ENCODE measurements at regions not wholly inside any gene's neighbourhood (a gene's known extent, or its start where the extent isn't known, plus 50 kb on each side); places are given as distances from the start of the nearest gene placed in this dataset.
A peak's percentile ranks its signal among the peaks of the same experiment; 100 is the strongest.

DNA sequence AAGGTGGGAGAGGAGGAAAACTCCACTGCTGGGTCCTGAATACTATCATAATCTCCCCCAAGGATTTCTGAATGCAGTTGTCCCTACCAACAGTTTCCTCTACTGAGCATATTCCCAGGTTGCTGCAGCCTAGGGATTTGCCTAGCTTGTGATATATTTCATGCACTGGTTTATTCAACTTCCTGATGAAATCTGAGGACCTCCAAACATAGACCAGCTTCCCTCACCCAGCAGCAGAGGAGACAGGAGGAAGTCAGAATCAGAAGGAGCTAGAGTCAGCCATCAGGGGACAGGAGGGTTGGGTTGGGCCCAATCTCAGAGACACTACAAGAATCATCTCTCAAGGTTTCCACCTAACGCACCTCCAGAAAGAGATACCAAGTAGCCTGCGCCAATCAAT lies 138.4 kb upstream of the TOP1 start:
- BruUV-seq (replicated peaks) = no TSS peak
- Mint-ChIP-seq H3K4me1 (ENCODE audit: insufficient read depth, unreplicated experiment) (no peaks in the 10 kb centered on the region), H3K36me3 (ENCODE audit: insufficient read depth, unreplicated experiment) (no peaks in the 10 kb centered on the region), H3K27me3 (ENCODE audit: insufficient read depth, unreplicated experiment) (no peaks in the 10 kb centered on the region), H3K27ac (ENCODE audit: low read depth, unreplicated experiment) (no peak overlapping the region), H3K4me3 (ENCODE audit: unreplicated experiment) (no peak overlapping the region), H3K9me3 (ENCODE audit: unreplicated experiment) (no peaks in the 10 kb centered on the region)
- ChIA-PET CTCF (interaction anchor here (0.6 kb wide), 1 partner anchor 79 kb away, joined by 3 read pairs; no protein-coding TSS in a partner anchor), POLR2A (no interaction called here)
- TF ChIP-seq, protein P1, sequence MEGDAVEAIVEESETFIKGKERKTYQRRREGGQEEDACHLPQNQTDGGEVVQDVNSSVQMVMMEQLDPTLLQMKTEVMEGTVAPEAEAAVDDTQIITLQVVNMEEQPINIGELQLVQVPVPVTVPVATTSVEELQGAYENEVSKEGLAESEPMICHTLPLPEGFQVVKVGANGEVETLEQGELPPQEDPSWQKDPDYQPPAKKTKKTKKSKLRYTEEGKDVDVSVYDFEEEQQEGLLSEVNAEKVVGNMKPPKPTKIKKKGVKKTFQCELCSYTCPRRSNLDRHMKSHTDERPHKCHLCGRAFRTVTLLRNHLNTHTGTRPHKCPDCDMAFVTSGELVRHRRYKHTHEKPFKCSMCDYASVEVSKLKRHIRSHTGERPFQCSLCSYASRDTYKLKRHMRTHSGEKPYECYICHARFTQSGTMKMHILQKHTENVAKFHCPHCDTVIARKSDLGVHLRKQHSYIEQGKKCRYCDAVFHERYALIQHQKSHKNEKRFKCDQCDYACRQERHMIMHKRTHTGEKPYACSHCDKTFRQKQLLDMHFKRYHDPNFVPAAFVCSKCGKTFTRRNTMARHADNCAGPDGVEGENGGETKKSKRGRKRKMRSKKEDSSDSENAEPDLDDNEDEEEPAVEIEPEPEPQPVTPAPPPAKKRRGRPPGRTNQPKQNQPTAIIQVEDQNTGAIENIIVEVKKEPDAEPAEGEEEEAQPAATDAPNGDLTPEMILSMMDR (IDR thresholded peaks at IDR 0.05; ENCODE audit: unreplicated experiment) = no peak
- no peak for DNase-seq (ENCODE audit: unreplicated experiment)
- intact Hi-C loops (cut with micrococcal nuclease) = no loop called here

DNA sequence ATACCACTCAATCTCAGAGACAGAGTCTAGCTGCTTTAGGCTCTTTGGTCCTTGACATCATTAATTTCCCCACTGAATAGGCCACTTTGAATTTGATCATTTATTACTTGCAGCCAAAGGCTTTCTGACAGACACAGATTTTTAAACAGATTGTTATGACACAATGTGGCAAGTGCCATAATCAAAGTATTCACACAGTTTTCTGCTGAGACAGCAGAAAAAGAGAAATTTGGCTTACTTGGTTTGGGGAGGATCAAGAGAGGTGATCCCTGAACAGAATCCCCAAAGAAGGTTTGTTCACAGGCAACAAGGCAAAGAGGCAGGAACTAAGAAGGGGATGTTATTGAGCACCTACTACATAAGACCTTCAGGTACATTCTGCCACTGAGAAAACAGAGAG lies 138.0 kb upstream of the TOP1 start:
- Mint-ChIP-seq H3K9me3 (ENCODE audit: unreplicated experiment) (no peaks in the 10 kb centered on the region), H3K27ac (ENCODE audit: low read depth, unreplicated experiment) (no peak overlapping the region), H3K27me3 (ENCODE audit: insufficient read depth, unreplicated experiment) (no peaks in the 10 kb centered on the region)

DNA sequence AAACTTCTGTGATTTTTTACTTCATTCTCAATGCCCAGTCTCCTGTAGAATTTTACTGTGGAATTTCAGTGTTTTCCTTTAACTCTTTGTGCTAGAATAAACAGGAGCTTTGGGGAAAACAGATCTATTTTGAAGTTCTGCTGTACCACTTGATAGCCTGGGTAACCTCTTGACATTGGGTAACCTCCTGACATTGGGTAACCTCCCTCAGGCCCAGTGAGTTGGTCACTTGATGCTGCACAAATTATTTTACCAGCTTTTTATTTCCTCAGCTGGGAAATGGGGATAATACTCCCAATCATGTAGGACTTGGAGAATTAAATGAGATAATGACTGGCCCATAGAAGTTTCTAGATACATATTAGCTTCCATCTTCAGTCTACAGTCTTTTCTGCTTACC lies 137.3 kb upstream of the TOP1 start:
- Mint-ChIP-seq H3K27ac (ENCODE audit: low read depth, unreplicated experiment) (no peak overlapping the region), H3K4me1 (ENCODE audit: insufficient read depth, unreplicated experiment) (no peaks in the 10 kb centered on the region), H3K4me3 (ENCODE audit: unreplicated experiment) (no peak overlapping the region), H3K27me3 (ENCODE audit: insufficient read depth, unreplicated experiment) (no peaks in the 10 kb centered on the region), H3K9me3 (ENCODE audit: unreplicated experiment) (no peaks in the 10 kb centered on the region), H3K36me3 (ENCODE audit: insufficient read depth, unreplicated experiment) (no peaks in the 10 kb centered on the region)
- BruUV-seq (replicated peaks) = no TSS peak
- intact Hi-C loops (cut with micrococcal nuclease) = no loop called here
- ChIA-PET CTCF (interaction anchor here (0.5 to 0.6 kb wide), 2 partner anchors 148 to 1310 kb away, joined by 3 read pairs; no protein-coding TSS in a partner anchor), POLR2A (no interaction called here)
- DNase-seq (ENCODE audit: unreplicated experiment) = no peak
- TF ChIP-seq, protein P1 (IDR thresholded peaks at IDR 0.05; ENCODE audit: unreplicated experiment) = no peak

More for the DNA sequence above, 138.0 kb upstream of the TOP1 start:
- BruUV-seq (replicated peaks) = no TSS peak
- intact Hi-C loops (cut with micrococcal nuclease) = no loop called here
- no peak for DNase-seq (ENCODE audit: unreplicated experiment)
- H3K4me3 Mint-ChIP-seq (ENCODE audit: unreplicated experiment) = no peak overlapping the region
- TF ChIP-seq, protein P1 (IDR thresholded peaks at IDR 0.05; ENCODE audit: unreplicated experiment) = no peak
- POLR2A ChIA-PET = no interaction called here
- CTCF ChIA-PET = no interaction called here
- no peaks in the 10 kb centered on the region for H3K4me1 Mint-ChIP-seq (ENCODE audit: insufficient read depth, unreplicated experiment)
- H3K36me3 Mint-ChIP-seq (ENCODE audit: insufficient read depth, unreplicated experiment) = no peaks in the 10 kb centered on the region

DNA sequence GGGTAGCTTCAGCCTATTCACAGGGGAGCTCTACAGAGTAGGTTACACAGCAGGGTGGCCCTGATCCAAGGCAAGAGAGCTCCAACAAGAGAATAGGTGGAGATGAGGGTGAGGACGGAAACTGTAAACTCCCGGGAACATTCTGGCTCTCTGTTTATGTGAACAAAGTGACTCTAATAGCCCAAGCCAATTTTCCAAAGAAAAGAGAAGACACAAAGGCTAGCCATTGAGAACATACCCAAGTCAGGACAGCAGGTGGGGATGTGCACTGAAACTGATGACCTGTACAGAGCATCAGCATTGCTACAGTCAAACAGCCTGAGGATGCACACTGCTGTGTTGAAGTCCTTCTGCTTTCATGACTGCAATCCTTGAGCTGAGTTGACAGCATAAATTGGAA lies 136.0 kb upstream of the TOP1 start:
- DNase-seq (ENCODE audit: unreplicated experiment) = peak; percentile 7
- no TSS peak for BruUV-seq (replicated peaks)
- no peak overlapping the region for H3K27ac Mint-ChIP-seq (ENCODE audit: low read depth, unreplicated experiment)
- H3K4me3 Mint-ChIP-seq (ENCODE audit: unreplicated experiment) = no peak overlapping the region
- H3K36me3 Mint-ChIP-seq (ENCODE audit: insufficient read depth, unreplicated experiment) = no peaks in the 10 kb centered on the region
- TF ChIP-seq, protein P1 (IDR thresholded peaks at IDR 0.05; ENCODE audit: unreplicated experiment) = no peak
- H3K27me3 Mint-ChIP-seq (ENCODE audit: insufficient read depth, unreplicated experiment) = no peaks in the 10 kb centered on the region
- H3K9me3 Mint-ChIP-seq (ENCODE audit: unreplicated experiment) = no peaks in the 10 kb centered on the region
- H3K4me1 Mint-ChIP-seq (ENCODE audit: insufficient read depth, unreplicated experiment) = no peaks in the 10 kb centered on the region
- ChIA-PET POLR2A (no interaction called here), CTCF (interaction anchor here (0.5 to 0.6 kb wide), 2 partner anchors 30 to 151 kb away, joined by 3 to 4 read pairs; no protein-coding TSS in a partner anchor)
- intact Hi-C loops (cut with micrococcal nuclease) = no loop called here
